HepG2 (cell line): ENCODE measurements at regions not wholly inside any gene's neighbourhood (a gene's known extent, or its start where the extent isn't known, plus 50 kb on each side); places are given as distances from the start of the nearest gene placed in this dataset.

ENCODE experiments used
- ATAC-seq: fragments of 200-7000 bp; cut with Tn5 transposase; 3 replicates; pipeline ENCODE4 v1.9.1; 2020; ENCODE audit warnings: mild to moderate bottlenecking, moderate library complexity
- BruUV-seq: library from RNA; stranded (reverse); fragments of 400-500 nt; replicated peaks from 2 replicates; lab custom pipeline; 2021; lab: Mats Ljungman, UMichigan
- CTCF ChIA-PET: fragments of 300-600 bp; formaldehyde crosslinking; extraction: SDS; loops from one replicate; lab custom pipeline; 2021; ENCODE audit warnings: low total read pairs, inconsistent platforms, low intra/inter-chr PET ratio; lab: Yijun Ruan, JAX
- POLR2A ChIA-PET: fragments of 350-600 bp; sonication (Branson Sonifier 250); formaldehyde crosslinking; loops from one replicate; lab custom pipeline; 2020; ENCODE audit warnings: antibody characterized with exemption, inconsistent platforms; lab: Yijun Ruan, JAX
- DNase-seq: peaks from one replicate; pipeline ENCODE4 v3.0.0-alpha.2; 2015; ENCODE audit warnings: low spot score
- FAIRE-seq: peaks from 3 replicates; lab custom pipeline; 2011; peaks lifted over from hg19 to GRCh38; lab: Jason Lieb, UNC
- H2AFZ ChIP-seq: one replicate; pipeline ENCODE4 v1.6.1; 2011; ENCODE audit warnings: low read length, inconsistent platforms
- H3K27ac ChIP-seq: fragments of 300-600 bp; 3 replicates; pipeline ENCODE4 v1.8.0; 2011; ENCODE audit warnings: mixed run types, mild to moderate bottlenecking, mixed read lengths, low read length, inconsistent platforms; ENCODE audit not compliant: insufficient read depth; ENCODE audit errors: extremely low read length
- H3K27me3 ChIP-seq, 2 experiments: fragments of 200-600 bp in 1 of 2; 2 replicates in 1 of 2; 3 replicates in 1 of 2; pipeline versions ENCODE4 v1.6.0 to v1.8.0; 2011; ENCODE audit warnings: low read length in 2 of 2, mild to moderate bottlenecking in 2 of 2, moderate library complexity in 2 of 2, inconsistent platforms in 1 of 2; ENCODE audit not compliant: insufficient read depth in 2 of 2, control insufficient read depth in 1 of 2
- H3K36me3 ChIP-seq, 2 experiments: fragments of 200-600 bp in 1 of 2; replicated peaks in 1 of 2; 2 replicates in 1 of 2; 3 replicates in 1 of 2; pipeline versions ENCODE4 v1.5.1 to v1.8.0; 2011; ENCODE audit warnings: low read length in 2 of 2, inconsistent platforms in 1 of 2; ENCODE audit not compliant: insufficient read depth in 2 of 2, control insufficient read depth in 1 of 2
- H3K4me1 ChIP-seq: 2 replicates; pipeline ENCODE4 v1.5.1; 2012; ENCODE audit warnings: low read length, inconsistent platforms; ENCODE audit not compliant: insufficient read depth
- H3K4me2 ChIP-seq: 2 replicates; pipeline ENCODE4 v1.6.0; 2011; ENCODE audit warnings: low read depth, low read length, inconsistent platforms
- H3K4me3 ChIP-seq, 3 experiments: fragments of 200-600 bp in 1 of 3; sonication (generic), shearing (Covaris generic) in 1 of 3; replicated peaks in 1 of 3; 2 replicates each; pipeline ENCODE4 v1.5.1; 2011 to 2016; ENCODE audit warnings: low read length in 3 of 3, inconsistent platforms in 2 of 3, low read depth in 2 of 3, mild to moderate bottlenecking in 2 of 3, control low read depth in 1 of 3, mixed read lengths in 1 of 3; ENCODE audit not compliant: insufficient read depth in 1 of 3
- H3K79me2 ChIP-seq: one replicate; pipeline ENCODE4 v1.6.1; 2011; ENCODE audit warnings: low read length, inconsistent platforms; ENCODE audit not compliant: insufficient read depth
- H3K9ac ChIP-seq: 2 replicates; pipeline ENCODE4 v1.6.0; 2011; ENCODE audit warnings: mild to moderate bottlenecking, low read depth, low read length, inconsistent platforms; ENCODE audit not compliant: insufficient read depth
- H3K9me3 ChIP-seq: 2 replicates; pipeline ENCODE4 v1.5.1; 2012; ENCODE audit warnings: mild to moderate bottlenecking, low read length
- H4K20me1 ChIP-seq: 2 replicates; pipeline ENCODE4 v1.6.0; 2011; ENCODE audit warnings: inconsistent platforms, mild to moderate bottlenecking, low read length, moderate library complexity; ENCODE audit not compliant: insufficient read depth
- ADNP ChIP-seq: sonication (generic); formaldehyde crosslinking; IDR thresholded peaks from 2 replicates; pipeline ENCODE4 v1.4.0; 2020; ENCODE audit warnings: missing genetic modification reagents
- BRD4 ChIP-seq: sonication (generic); formaldehyde crosslinking; IDR thresholded peaks from 2 replicates; pipeline ENCODE4 v1.4.0; 2020; ENCODE audit warnings: missing genetic modification reagents
- CHD4 ChIP-seq: fragments of 200-600 bp; sonication (generic); IDR thresholded peaks from 2 replicates; pipeline ENCODE4 v1.7.0; 2017; ENCODE audit warnings: mild to moderate bottlenecking, low read length, borderline replicate concordance
- CSRNP1 ChIP-seq: sonication (generic); formaldehyde crosslinking; IDR thresholded peaks from 2 replicates; pipeline ENCODE4 v1.8.1; 2023; ENCODE audit warnings: mild to moderate bottlenecking, missing genetic modification reagents
- DNMT1 ChIP-seq: sonication (generic); formaldehyde crosslinking; IDR thresholded peaks from 2 replicates; pipeline ENCODE4 v1.5.1; 2020; ENCODE audit warnings: mild to moderate bottlenecking, missing genetic modification reagents
- DNMT3B ChIP-seq: conservative IDR thresholded peaks from 2 replicates; pipeline ENCODE4 v1.6.1; 2016; ENCODE audit warnings: missing biosample characterization, control low read depth
- GLMP ChIP-seq: sonication (generic); formaldehyde crosslinking; IDR thresholded peaks from 2 replicates; pipeline ENCODE4 v1.9.0; 2021; ENCODE audit warnings: missing genetic modification reagents, mild to moderate bottlenecking, borderline replicate concordance
- HDAC2 ChIP-seq: sonication (generic); formaldehyde crosslinking; IDR thresholded peaks from 2 replicates; pipeline ENCODE4 v1.4.0; 2020; ENCODE audit warnings: missing genetic modification reagents
- KAT8 ChIP-seq: IDR thresholded peaks from 2 replicates; pipeline ENCODE4 v1.6.1; 2016; ENCODE audit warnings: missing genetic modification reagents, missing compliant biosample characterization
- KLF9 ChIP-seq: IDR thresholded peaks from 2 replicates; pipeline ENCODE4 v1.6.1; 2016; ENCODE audit warnings: low read depth
- PRMT3 ChIP-seq: sonication (generic); formaldehyde crosslinking; IDR thresholded peaks from 2 replicates; pipeline ENCODE4 v1.8.1; 2022; ENCODE audit warnings: low read depth, mild to moderate bottlenecking, moderate library complexity, missing genetic modification reagents, borderline replicate concordance
- RAD21 ChIP-seq: fragments of 450-650 bp; formaldehyde crosslinking; IDR thresholded peaks from 2 replicates; pipeline ENCODE4 v1.5.0; 2020; ENCODE audit warnings: mild to moderate bottlenecking
- UBTF ChIP-seq: sonication (generic); formaldehyde crosslinking; IDR thresholded peaks from 2 replicates; pipeline ENCODE4 v1.4.0; 2020; ENCODE audit warnings: mild to moderate bottlenecking, missing genetic modification reagents
- ZSCAN5A ChIP-seq: sonication (generic); formaldehyde crosslinking; IDR thresholded peaks from 2 replicates; pipeline ENCODE4 v1.8.0; 2022; ENCODE audit warnings: mild to moderate bottlenecking, missing genetic modification reagents, borderline replicate concordance
- WGBS: methylation state at CpG from one replicate; pipeline ENCODE4 v1.1.6; 2017; ENCODE audit warnings: low lambda C conversion rate; 5-methylcytosine and 5-hydroxymethylcytosine counted together
- in situ Hi-C: cut with HindIII; loops from 2 replicates; pipeline ENCODE4 v1.10.0; 2017; ENCODE audit warnings: low pct_unique_long_range_greater_than_20kb; ENCODE audit not compliant: extremely low pct_ligation_motif_present
- intact Hi-C: fragments of 100-400 bp; cut with micrococcal nuclease; formaldehyde crosslinking; loops from one replicate; pipeline ENCODE4 v1.10.0; 2022; ENCODE audit not compliant: unreplicated experiment

- POLR2A ChIA-PET, result no interaction called here
- H3K4me1 ChIP-seq, result no peaks in the 10 kb centered on the region
- H4K20me1 ChIP-seq, result no peaks in the 10 kb centered on the region
- H3K4me3 ChIP-seq, result no peak overlapping the region
- H3K9ac ChIP-seq, result no peak overlapping the region
- CTCF ChIA-PET, result no interaction called here
- no TSS peak for BruUV-seq
- peaks cover 9% of the 10 kb centered on the region for H3K9me3 ChIP-seq
- in situ Hi-C loops, result no loop called here
- no peaks in the 10 kb centered on the region for H3K79me2 ChIP-seq
- TF ChIP-seq BRD4 (CRISPR knock-in tag), result no peak
- no peak for TF ChIP-seq DNMT1 (CRISPR knock-in tag)
- TF ChIP-seq UBTF, result no peak
- TF ChIP-seq RAD21, result no peak
- no peak for TF ChIP-seq ZSCAN5A (CRISPR knock-in tag)
- intact Hi-C loops, result no loop called here
- DNase-seq (no peak), ATAC-seq (no peak), FAIRE-seq (no peak)
- H3K27me3 ChIP-seq, result no peaks in the 10 kb centered on the region
- H3K27ac ChIP-seq, result no peak overlapping the region
- no peak overlapping the region for H2AFZ ChIP-seq
- no peak overlapping the region for H3K4me2 ChIP-seq
- H3K36me3 ChIP-seq, result no peaks in the 10 kb centered on the region
Measured at GRCh38 chr4:96343836-96344235, 503.9 kb downstream of the PDHA2 start.

- POLR2A ChIA-PET, result no interaction called here
- no peak overlapping the region for H3K9ac ChIP-seq
- FAIRE-seq (no peak), DNase-seq (no peak), ATAC-seq (no peak)
- H2AFZ ChIP-seq, result no peak overlapping the region
- H3K27ac ChIP-seq, result no peak overlapping the region
- no peaks in the 10 kb centered on the region for H3K79me2 ChIP-seq
- no peaks in the 10 kb centered on the region for H3K4me1 ChIP-seq
- CTCF ChIA-PET, result no interaction called here
- H3K4me3 ChIP-seq, result no peak overlapping the region
- in situ Hi-C loops, result no loop called here
- no peaks in the 10 kb centered on the region for H3K27me3 ChIP-seq
- intact Hi-C loops, result no loop called here
- no peaks in the 10 kb centered on the region for H4K20me1 ChIP-seq
- WGBS, result 13% methylated on average over 2 of the region's 2 CpGs
- BruUV-seq, result no TSS peak
- H3K9me3 ChIP-seq, result peaks cover 4% of the 10 kb centered on the region
- H3K4me2 ChIP-seq, result no peak overlapping the region
- H3K36me3 ChIP-seq, result no peaks in the 10 kb centered on the region
- TF ChIP-seq DNMT1 (CRISPR knock-in tag) (no peak), DNMT3B (CRISPR knock-in tag) (no peak), CHD4 (no peak), HDAC2 (CRISPR knock-in tag) (no peak), GLMP (CRISPR knock-in tag) (no peak), ADNP (CRISPR knock-in tag) (no peak), KLF9 (CRISPR knock-in tag) (no peak), KAT8 (CRISPR knock-in tag) (no peak), CSRNP1 (CRISPR knock-in tag) (no peak), PRMT3 (CRISPR knock-in tag) (no peak)
Measured at GRCh38 chr4:96347582-96347981, 507.7 kb downstream of the PDHA2 start.
